D721Med (cell line): ENCODE measurements at regions not wholly inside any gene's neighbourhood (a gene's known extent, or its start where the extent isn't known, plus 50 kb on each side); places are given as distances from the start of the nearest gene placed in this dataset.
"Not testable (repeated sequence)": the region's sequence is repeated elsewhere in the genome, so short reads cannot be mapped to it uniquely, and the experiment has no call there.

ENCODE experiments used
- DNase-seq: peaks from one replicate; pipeline ENCODE4 v3.0.0; 2011; ENCODE audit warnings: low spot score; ENCODE audit not compliant: insufficient read length
- FAIRE-seq: peaks from 2 replicates; lab custom pipeline; 2011; peaks lifted over from hg19 to GRCh38; lab: Jason Lieb, UNC
- CTCF ChIP-seq: IDR thresholded peaks from 2 replicates; pipeline ENCODE4 v1.5.1; 2012; ENCODE audit warnings: mild to moderate bottlenecking, control low read depth; ENCODE audit not compliant: insufficient read depth; ENCODE audit errors: missing control alignments

GRCh38 chr4:164621886-164622521, 131.9 kb upstream of the SMIM31 start:
- DNase-seq = no peak
- no peak for TF ChIP-seq CTCF
- no peak for FAIRE-seq

- TF ChIP-seq CTCF = no peak
- DNase-seq (no peak), FAIRE-seq (no peak)
Observed at GRCh38 chr4:164623099-164623498, 130.8 kb upstream of the SMIM31 start.

- FAIRE-seq (no peak), DNase-seq (no peak)
- TF ChIP-seq CTCF = no peak
Observed at GRCh38 chr4:164639001-164639400, 114.9 kb upstream of the SMIM31 start.

- FAIRE-seq (no peak), DNase-seq (no peak)
- TF ChIP-seq CTCF = no peak
Observed at GRCh38 chr4:164648151-164648848, 105.6 kb upstream of the SMIM31 start.

- no peak for FAIRE-seq
- DNase-seq = no peak
- no peak for TF ChIP-seq CTCF
Observed at GRCh38 chr4:164648849-164649212, 105.1 kb upstream of the SMIM31 start.

GRCh38 chr4:164659765-164660164, 94.2 kb upstream of the SMIM31 start:
- FAIRE-seq (no peak), DNase-seq (no peak)
- TF ChIP-seq CTCF = no peak

GRCh38 chr4:164676152-164676551, 77.8 kb upstream of the SMIM31 start:
- not testable (repeated sequence) for FAIRE-seq, DNase-seq

GRCh38 chr4:164683040-164683439, 70.9 kb upstream of the SMIM31 start:
- no peak for TF ChIP-seq CTCF
- no peak for FAIRE-seq
- DNase-seq = no peak
